ENCODE measurements at regions not wholly inside any gene's neighbourhood (a gene's known extent, or its start where the extent isn't known, plus 50 kb on each side); places are given as distances from the start of the nearest gene placed in this dataset.

GRCh38 chr11:32039149-32039548, 51.7 kb upstream of the RCN1 start:
- TF ChIP-seq ZFX (IDR thresholded peaks at IDR 0.05; ENCODE audit: borderline replicate concordance): no peak
- H3K27ac ChIP-seq: no peak overlapping the region

GRCh38 chr11:32034680-32035079, 56.2 kb upstream of the RCN1 start:
- TF ChIP-seq, protein P1, sequence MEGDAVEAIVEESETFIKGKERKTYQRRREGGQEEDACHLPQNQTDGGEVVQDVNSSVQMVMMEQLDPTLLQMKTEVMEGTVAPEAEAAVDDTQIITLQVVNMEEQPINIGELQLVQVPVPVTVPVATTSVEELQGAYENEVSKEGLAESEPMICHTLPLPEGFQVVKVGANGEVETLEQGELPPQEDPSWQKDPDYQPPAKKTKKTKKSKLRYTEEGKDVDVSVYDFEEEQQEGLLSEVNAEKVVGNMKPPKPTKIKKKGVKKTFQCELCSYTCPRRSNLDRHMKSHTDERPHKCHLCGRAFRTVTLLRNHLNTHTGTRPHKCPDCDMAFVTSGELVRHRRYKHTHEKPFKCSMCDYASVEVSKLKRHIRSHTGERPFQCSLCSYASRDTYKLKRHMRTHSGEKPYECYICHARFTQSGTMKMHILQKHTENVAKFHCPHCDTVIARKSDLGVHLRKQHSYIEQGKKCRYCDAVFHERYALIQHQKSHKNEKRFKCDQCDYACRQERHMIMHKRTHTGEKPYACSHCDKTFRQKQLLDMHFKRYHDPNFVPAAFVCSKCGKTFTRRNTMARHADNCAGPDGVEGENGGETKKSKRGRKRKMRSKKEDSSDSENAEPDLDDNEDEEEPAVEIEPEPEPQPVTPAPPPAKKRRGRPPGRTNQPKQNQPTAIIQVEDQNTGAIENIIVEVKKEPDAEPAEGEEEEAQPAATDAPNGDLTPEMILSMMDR (IDR thresholded peaks at IDR 0.05): no peak
- no peak for TF ChIP-seq ZFX (IDR thresholded peaks at IDR 0.05; ENCODE audit: borderline replicate concordance)
- H3K27ac ChIP-seq: no peak overlapping the region

GRCh38 chr11:32034149-32034548, 56.7 kb upstream of the RCN1 start:
- no peak for TF ChIP-seq ZFX (IDR thresholded peaks at IDR 0.05; ENCODE audit: borderline replicate concordance)
- TF ChIP-seq, protein P1 (IDR thresholded peaks at IDR 0.05): no peak
- no peak overlapping the region for H3K27ac ChIP-seq

GRCh38 chr11:32033491-32033890, 57.4 kb upstream of the RCN1 start:
- no peak overlapping the region for H3K27ac ChIP-seq
- TF ChIP-seq, protein P1 (IDR thresholded peaks at IDR 0.05): no peak
- no peak for TF ChIP-seq ZFX (IDR thresholded peaks at IDR 0.05; ENCODE audit: borderline replicate concordance)

- H3K27ac ChIP-seq: no peak overlapping the region
- TF ChIP-seq, protein P1 (IDR thresholded peaks at IDR 0.05): no peak
- no peak for TF ChIP-seq ZFX (IDR thresholded peaks at IDR 0.05; ENCODE audit: borderline replicate concordance)
Observed at GRCh38 chr11:32033067-32033466, 57.8 kb upstream of the RCN1 start.

GRCh38 chr11:32032478-32032877, 58.4 kb upstream of the RCN1 start:
- H3K27ac ChIP-seq: no peak overlapping the region

DNA sequence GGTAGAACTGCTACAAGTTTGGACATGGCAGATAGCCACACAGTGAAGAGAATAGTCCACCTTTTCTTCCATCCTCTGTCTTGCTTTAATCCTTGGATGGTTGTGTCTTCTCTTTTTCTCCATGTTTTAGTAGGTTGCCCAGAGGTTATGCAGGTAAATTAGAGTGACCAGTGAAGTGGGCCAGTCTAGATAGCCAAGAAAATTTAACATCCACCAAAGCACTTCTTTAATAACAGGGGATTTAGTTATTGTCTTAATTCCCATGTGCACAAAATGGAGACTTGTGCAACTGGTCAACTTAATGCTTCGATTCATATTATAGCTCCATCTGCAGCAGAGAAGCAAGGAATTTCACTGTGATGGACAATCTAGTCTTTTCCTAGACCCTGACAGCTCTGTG, 58.8 kb upstream of the RCN1 start:
- no peak for TF ChIP-seq ZFX (IDR thresholded peaks at IDR 0.05; ENCODE audit: borderline replicate concordance)
- TF ChIP-seq, protein P1 (IDR thresholded peaks at IDR 0.05): no peak
- no peak overlapping the region for H3K27ac ChIP-seq

More at GRCh38 chr11:32032478-32032877, 58.4 kb upstream of the RCN1 start:
- TF ChIP-seq, protein P1 (IDR thresholded peaks at IDR 0.05): no peak
- TF ChIP-seq ZFX (IDR thresholded peaks at IDR 0.05; ENCODE audit: borderline replicate concordance): no peak

DNA sequence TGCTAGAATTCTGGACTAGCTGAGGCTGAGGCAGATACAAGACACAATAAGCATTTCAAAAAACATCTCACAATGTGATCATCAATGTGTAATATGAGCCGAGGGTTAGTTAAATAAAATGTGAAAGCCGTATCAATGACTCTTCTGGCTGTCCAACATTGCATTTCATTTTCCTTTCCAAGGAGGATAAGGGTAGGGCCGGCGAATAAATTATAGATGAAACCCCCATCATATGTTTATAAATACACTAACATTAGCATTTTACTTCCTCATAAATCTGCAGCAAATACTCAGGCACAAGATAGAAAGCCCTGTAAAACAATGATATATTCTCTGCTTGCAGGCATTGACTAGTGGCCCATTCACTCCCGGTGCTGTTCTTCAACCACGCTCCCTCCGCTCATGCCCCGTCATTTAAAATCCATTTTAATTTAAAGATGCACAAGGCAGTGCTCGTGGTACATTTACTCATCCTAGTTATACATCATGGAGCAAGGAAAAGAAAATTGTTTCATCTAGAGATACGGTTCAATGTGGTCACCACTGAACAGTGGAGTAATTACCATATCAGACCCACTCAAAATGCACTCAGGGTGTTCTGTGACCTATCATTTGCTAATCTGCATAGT, 59.9 kb upstream of the RCN1 start:
- no peak overlapping the region for H3K27ac ChIP-seq
- TF ChIP-seq, protein P1 (IDR thresholded peaks at IDR 0.05): no peak
- no peak for TF ChIP-seq ZFX (IDR thresholded peaks at IDR 0.05; ENCODE audit: borderline replicate concordance)

All from 22Rv1 (cell line).